HCT116 (cell line): ENCODE measurements at regions not wholly inside any gene's neighbourhood (a gene's known extent, or its start where the extent isn't known, plus 50 kb on each side); places are given as distances from the start of the nearest gene placed in this dataset.

Experiments
- ATAC-seq: fragments of 200-7000 bp; cut with Tn5 transposase; 2 replicates; pipeline ENCODE4 v1.9.1; 2020; ENCODE audit warnings: mild to moderate bottlenecking, moderate library complexity
- BruUV-seq: library from RNA; stranded (reverse); fragments of 400-500 nt; replicated peaks from 2 replicates; lab custom pipeline; 2021; lab: Mats Ljungman, UMichigan
- CTCF ChIA-PET: fragments of 300-600 bp; sonication (Branson Sonifier 250); formaldehyde crosslinking; loops from one replicate; lab custom pipeline; 2021; ENCODE audit warnings: antibody characterized with exemption; lab: Charles Lee
- POLR2A ChIA-PET: fragments of 300-600, 350-600 bp; sonication (Branson Sonifier 250); formaldehyde crosslinking; loops from one replicate; lab custom pipeline; 2021; ENCODE audit warnings: antibody characterized with exemption; lab: Charles Lee
- RAD21 ChIA-PET, 2 experiments: fragments of 300-600 bp; sonication (Branson Sonifier 250); formaldehyde crosslinking; loops; one replicate each; lab custom pipeline; 2023; ENCODE audit warnings: low total read pairs in 2 of 2; ENCODE audit not compliant: uncharacterized antibody in 2 of 2, unreplicated experiment in 2 of 2, low non-redundant PET in 1 of 2; lab: Charles Lee
- DNase-seq: peaks from one replicate; pipeline ENCODE4 v3.0.0-alpha.2; 2010; ENCODE audit warnings: low read depth, low spot score
- H2AFZ ChIP-seq: fragments of 200-600 bp; shearing (Covaris generic), sonication (generic); 2 replicates; pipeline ENCODE4 v1.6.1; 2017; ENCODE audit warnings: low read depth, mixed run types, mixed read lengths, antibody characterized with exemption, low read length; ENCODE audit not compliant: poor library complexity, severe bottlenecking
- H3K27ac ChIP-seq: 2 replicates; pipeline ENCODE4 v1.5.1; 2012; ENCODE audit warnings: low read depth, low read length
- H3K27me3 ChIP-seq: fragments of 200-600 bp; sonication (generic); 2 replicates; pipeline ENCODE4 v1.6.1; 2016; ENCODE audit warnings: mixed run types, low read length, mixed read lengths; ENCODE audit not compliant: insufficient read depth
- H3K36me3 ChIP-seq, 2 experiments: fragments of 200-500 bp in 1 of 2; fragments of 200-600 bp in 1 of 2; sonication (Bioruptor generic) in 1 of 2; sonication (generic) in 1 of 2; 2 replicates each; pipeline versions ENCODE4 v1.5.1 to v1.6.1; 2014 to 2016; ENCODE audit warnings: low read length in 2 of 2, inconsistent platforms in 1 of 2, mixed read lengths in 1 of 2, mixed run types in 1 of 2; ENCODE audit not compliant: insufficient read depth in 2 of 2, control insufficient read depth in 1 of 2
- H3K4me1 ChIP-seq, 2 experiments: fragments of 200-600 bp in 1 of 2; sonication (generic) in 1 of 2; 2 replicates each; pipeline versions ENCODE4 v1.5.1 to v1.6.1; 2012 to 2017; ENCODE audit warnings: low read length in 2 of 2, inconsistent platforms in 1 of 2, mild to moderate bottlenecking in 1 of 2, mixed read lengths in 1 of 2, mixed run types in 1 of 2, moderate library complexity in 1 of 2; ENCODE audit not compliant: insufficient read depth in 2 of 2, control insufficient read depth in 1 of 2
- H3K4me2 ChIP-seq: fragments of 200-600 bp; sonication (generic); 2 replicates; pipeline ENCODE4 v1.6.1; 2017; ENCODE audit warnings: mixed run types, low read length, mixed read lengths
- H3K4me3 ChIP-seq, 2 experiments: fragments of 200-600 bp in 1 of 2; sonication (generic) in 1 of 2; replicated peaks in 1 of 2; 2 replicates each; pipeline ENCODE4 v1.5.1; 2011 to 2016; ENCODE audit warnings: low read length in 2 of 2, control low read depth in 1 of 2, low read depth in 1 of 2, mild to moderate bottlenecking in 1 of 2, mixed read lengths in 1 of 2, mixed run types in 1 of 2
- H3K79me2 ChIP-seq: fragments of 200-600 bp; sonication (generic); 2 replicates; pipeline ENCODE4 v1.6.1; 2017; ENCODE audit warnings: mild to moderate bottlenecking, mixed run types, low read length, moderate library complexity, mixed read lengths; ENCODE audit not compliant: insufficient read depth
- H3K9ac ChIP-seq: fragments of 200-600 bp; sonication (generic); 2 replicates; pipeline ENCODE4 v1.6.1; 2016; ENCODE audit warnings: low read length, mixed read lengths
- H3K9me2 ChIP-seq: fragments of 200-600 bp; sonication (generic), shearing (Covaris generic); 2 replicates; pipeline ENCODE4 v1.6.1; 2017; ENCODE audit warnings: mixed run types, mild to moderate bottlenecking, moderate library complexity; ENCODE audit not compliant: insufficient read depth
- H3K9me3 ChIP-seq, 2 experiments: fragments of 200-500 bp in 1 of 2; fragments of 200-600 bp in 1 of 2; sonication (Bioruptor generic) in 1 of 2; sonication (generic) in 1 of 2; 2 replicates each; pipeline ENCODE4 v1.6.1; 2014 to 2017; ENCODE audit warnings: low read length in 2 of 2, mixed read lengths in 2 of 2, inconsistent platforms in 1 of 2, low read depth in 1 of 2, mild to moderate bottlenecking in 1 of 2, mixed run types in 1 of 2, moderate library complexity in 1 of 2; ENCODE audit not compliant: control insufficient read depth in 1 of 2, insufficient read depth in 1 of 2
- H4K20me1 ChIP-seq: fragments of 200-600 bp; sonication (generic), shearing (Covaris generic); 2 replicates; pipeline ENCODE4 v1.6.1; 2017; ENCODE audit warnings: mixed run types, mild to moderate bottlenecking, moderate library complexity; ENCODE audit not compliant: insufficient read depth
- EGR1 ChIP-seq: IDR thresholded peaks from 2 replicates; pipeline ENCODE4 v1.6.1; 2012; ENCODE audit warnings: low read depth
- EZH2phosphoT487 ChIP-seq: fragments of 200-600 bp; IDR thresholded peaks from 2 replicates; pipeline ENCODE4 v1.6.1; 2018; ENCODE audit warnings: antibody characterized with exemption, borderline replicate concordance
- RAD21 ChIP-seq: IDR thresholded peaks from 2 replicates; pipeline ENCODE4 v1.6.1; 2012; ENCODE audit warnings: low read depth, mild to moderate bottlenecking
- REST ChIP-seq: IDR thresholded peaks from 2 replicates; pipeline ENCODE4 v1.6.1; 2012; ENCODE audit warnings: low read depth
- SIN3A ChIP-seq: IDR thresholded peaks from 2 replicates; pipeline ENCODE4 v1.6.1; 2012; ENCODE audit warnings: low read depth
- SRF ChIP-seq: IDR thresholded peaks from 2 replicates; pipeline ENCODE4 v1.6.1; 2012; ENCODE audit warnings: low read depth
- ZFX ChIP-seq: fragments of 450-650 bp; IDR thresholded peaks from 2 replicates; pipeline ENCODE4 v1.6.1; 2017
- ZNF274 ChIP-seq: fragments of 200-500 bp; sonication (Bioruptor generic); IDR thresholded peaks from 2 replicates; pipeline ENCODE4 v1.6.1; 2014; ENCODE audit warnings: mild to moderate bottlenecking, low read depth, low read length, inconsistent platforms
- intact Hi-C: fragments of 100-400 bp; cut with micrococcal nuclease; formaldehyde crosslinking; loops from 2 replicates; pipeline ENCODE4 v1.10.0; 2022
- TF ChIP-seq, protein P1 (sequence below): IDR thresholded peaks from 2 replicates; pipeline ENCODE4 v1.6.1; 2012

GRCh38 chr11:109564241-109564640 is 142.3 kb downstream of the C11orf87 start:
- H3K4me2 ChIP-seq = no peak overlapping the region
- ChIA-PET CTCF (no interaction called here), POLR2A (no interaction called here), RAD21 (no interaction called here)
- H3K36me3 ChIP-seq = no peaks in the 10 kb centered on the region
- no peak for ATAC-seq
- H3K9me2 ChIP-seq = no peaks in the 10 kb centered on the region
- H3K4me3 ChIP-seq = no peak overlapping the region
- BruUV-seq = no TSS peak
- intact Hi-C loops = no loop called here
- H3K79me2 ChIP-seq = no peaks in the 10 kb centered on the region
- no peak overlapping the region for H3K27ac ChIP-seq
- H4K20me1 ChIP-seq = no peaks in the 10 kb centered on the region
- no peaks in the 10 kb centered on the region for H3K4me1 ChIP-seq
- DNase-seq = no peak
- H3K9me3 ChIP-seq = no peaks in the 10 kb centered on the region
- no peak for TF ChIP-seq ZFX
- no peak for TF ChIP-seq SRF
- TF ChIP-seq REST = no peak
- TF ChIP-seq SIN3A = no peak
- no peak for TF ChIP-seq ZNF274
- no peak for TF ChIP-seq EGR1
- TF ChIP-seq, protein P1, sequence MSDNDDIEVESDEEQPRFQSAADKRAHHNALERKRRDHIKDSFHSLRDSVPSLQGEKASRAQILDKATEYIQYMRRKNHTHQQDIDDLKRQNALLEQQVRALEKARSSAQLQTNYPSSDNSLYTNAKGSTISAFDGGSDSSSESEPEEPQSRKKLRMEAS = no peak
- TF ChIP-seq RAD21 = no peak
- TF ChIP-seq EZH2phosphoT487 = no peak
- H3K9ac ChIP-seq = no peak overlapping the region
- no peaks in the 10 kb centered on the region for H3K27me3 ChIP-seq
- H2AFZ ChIP-seq = no peak overlapping the region
